Hepatocyte (in vitro differentiated cells): ENCODE measurements at regions not wholly inside any gene's neighbourhood (a gene's known extent, or its start where the extent isn't known, plus 50 kb on each side); places are given as distances from the start of the nearest gene placed in this dataset.

Experiments used
- CTCF ChIP-seq: fragments of 200-600 bp; sonication (generic); IDR thresholded peaks from 2 replicates; pipeline ENCODE4 v1.5.1; 2016; ENCODE audit warnings: antibody characterized with exemption, mild to moderate bottlenecking; ENCODE audit not compliant: poor library complexity
- EZH2 ChIP-seq: fragments of 200-600 bp; sonication (generic); IDR thresholded peaks from 2 replicates; pipeline ENCODE4 v1.6.1; 2016; ENCODE audit warnings: antibody characterized with exemption, mild to moderate bottlenecking, borderline replicate concordance
- EZH2phosphoT487 ChIP-seq: fragments of 200-600 bp; sonication (generic); IDR thresholded peaks from one replicate; pipeline ENCODE4 v1.6.1; 2018; ENCODE audit warnings: antibody characterized with exemption, mild to moderate bottlenecking, low read depth, moderate library complexity; ENCODE audit not compliant: unreplicated experiment, severe bottlenecking

DNA sequence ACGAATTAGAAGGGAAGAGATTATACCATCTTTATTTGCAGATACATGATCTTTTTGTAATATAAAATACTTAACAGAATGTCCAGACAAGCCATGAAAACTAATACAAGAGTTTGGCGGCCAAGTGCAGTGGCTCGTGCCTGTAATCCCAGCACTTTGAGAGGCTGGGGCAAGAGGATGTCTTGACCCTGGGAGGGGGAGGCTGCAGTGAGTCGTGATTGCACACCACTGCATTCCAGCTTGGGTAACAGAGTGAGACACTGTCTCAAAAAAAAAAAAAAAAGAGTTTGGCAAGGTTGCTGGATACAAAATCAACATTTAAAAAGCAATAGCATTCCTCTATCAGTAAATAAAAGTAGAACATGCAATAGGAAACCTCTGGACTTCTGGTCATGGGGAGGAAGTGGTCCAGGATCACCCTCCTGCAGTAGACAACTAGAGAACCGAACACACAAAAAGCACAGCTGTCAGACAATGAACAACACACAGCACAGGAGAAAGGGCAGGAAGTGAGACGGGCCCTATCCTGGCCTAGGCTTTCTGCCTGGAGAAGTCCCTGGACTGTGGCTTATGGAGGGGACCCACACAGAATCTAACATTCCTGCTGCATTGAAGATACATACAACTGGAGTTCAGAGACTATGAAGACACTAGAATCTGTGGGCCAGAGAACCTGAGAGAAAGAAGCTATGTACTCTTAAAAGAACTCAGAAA lies 118.9 kb upstream of the ARL4C start:
- TF ChIP-seq CTCF (no peak), EZH2 (no peak), EZH2phosphoT487 (no peak)
